ENCODE measurements at regions not wholly inside any gene's neighbourhood (a gene's known extent, or its start where the extent isn't known, plus 50 kb on each side); places are given as distances from the start of the nearest gene placed in this dataset.

GRCh38 chr5:92177926-92178487 lies 794.9 kb upstream of the ARRDC3 start:
- TF ChIP-seq CTCF (IDR thresholded peaks at IDR 0.05), result no peak
- no peak for TF ChIP-seq POLR2A (IDR thresholded peaks at IDR 0.05)

All from heart left ventricle (tissue), 13 donors.